Cardiac fibroblast (primary cell): ENCODE measurements at regions not wholly inside any gene's neighbourhood (a gene's known extent, or its start where the extent isn't known, plus 50 kb on each side); places are given as distances from the start of the nearest gene placed in this dataset.

Source experiments
- DNase-seq, 2 donors: peaks; one replicate each; pipeline versions ENCODE4 v3.0.0 to v3.0.0-alpha.2; 2010; ENCODE audit warnings: low read depth in 2 of 2
- H3K4me3 ChIP-seq, 2 donors: replicated peaks in 1 of 2; 1 replicate in 1 of 2; 2 replicates in 1 of 2; pipeline ENCODE4 v1.5.1; 2011; ENCODE audit warnings: low read depth in 2 of 2, low read length in 2 of 2, mild to moderate bottlenecking in 2 of 2, moderate library complexity in 1 of 2
- CTCF ChIP-seq: IDR thresholded peaks from one replicate; pipeline ENCODE4 v1.5.1; 2011; ENCODE audit warnings: low read depth, mild to moderate bottlenecking, low read length, inconsistent platforms

GRCh38 chr6:168217880-168218537 is 101.6 kb downstream of the DACT2 start:
- TF ChIP-seq CTCF: no peak
- peak in 1 of 2 donors; percentile 34 for DNase-seq
- no peak overlapping the region for H3K4me3 ChIP-seq

- no peak for TF ChIP-seq CTCF
- DNase-seq: no peak
- H3K4me3 ChIP-seq: no peak overlapping the region
These were observed 102.2 kb downstream of the DACT2 start for GRCh38 chr6:168217216-168217879.

- TF ChIP-seq CTCF: no peak
- no peak overlapping the region for H3K4me3 ChIP-seq
- DNase-seq: no peak
These were observed 102.8 kb downstream of the DACT2 start for GRCh38 chr6:168216751-168217191.

- no peak for TF ChIP-seq CTCF
- DNase-seq: no peak
These were observed 103.5 kb downstream of the DACT2 start for GRCh38 chr6:168216117-168216516.

GRCh38 chr6:168215121-168215808 is 104.3 kb downstream of the DACT2 start:
- no peak for DNase-seq
- TF ChIP-seq CTCF: no peak
- no peak overlapping the region for H3K4me3 ChIP-seq

More at GRCh38 chr6:168216117-168216516, 103.5 kb downstream of the DACT2 start:
- no peak overlapping the region for H3K4me3 ChIP-seq

GRCh38 chr6:168214586-168215104 is 104.9 kb downstream of the DACT2 start:
- no peak for TF ChIP-seq CTCF
- H3K4me3 ChIP-seq: no peak overlapping the region
- DNase-seq: no peak
